Activated T-cell treated with anti-CD3 and anti-CD28 coated beads, Interleukin-2, amount 50 U/mL, for 72 hours (primary cell): ENCODE measurements at regions not wholly inside any gene's neighbourhood (a gene's known extent, or its start where the extent isn't known, plus 50 kb on each side); places are given as distances from the start of the nearest gene placed in this dataset.
"Not testable (repeated sequence)": the region's sequence is repeated elsewhere in the genome, so short reads cannot be mapped to it uniquely, and the experiment has no call there.

ENCODE experiments used
- ATAC-seq, 2 donors: fragments of 150-1000 bp; cut with Tn5 transposase; replicated peaks in 1 of 2; 2 replicates each; pipeline ENCODE4 v1.10.0; 2021; ENCODE audit warnings: moderate library complexity in 2 of 2, mild to moderate bottlenecking in 1 of 2
- DNase-seq, 2 donors: peaks; one replicate each; pipeline ENCODE4 v3.0.0; 2021 to 2022; ENCODE audit warnings: mixed read lengths in 1 of 2
- H3K27ac Mint-ChIP-seq: one replicate; pipeline ENCODE4 v1.8.0; 2022; ENCODE audit warnings: mild to moderate bottlenecking, moderate library complexity, mixed read lengths
- H3K27me3 Mint-ChIP-seq: one replicate; pipeline ENCODE4 v1.8.0; 2022; ENCODE audit warnings: low read depth, mixed read lengths
- H3K36me3 Mint-ChIP-seq, 2 donors: one replicate each; pipeline ENCODE4 v1.8.0; 2022; ENCODE audit warnings: mixed read lengths in 2 of 2, mild to moderate bottlenecking in 1 of 2; ENCODE audit not compliant: insufficient read depth in 2 of 2
- H3K4me1 Mint-ChIP-seq: one replicate; pipeline ENCODE4 v1.8.0; 2022; ENCODE audit warnings: low read depth, mixed read lengths
- H3K4me3 Mint-ChIP-seq, 2 donors: one replicate each; pipeline ENCODE4 v1.8.0; 2022; ENCODE audit warnings: mild to moderate bottlenecking in 2 of 2, mixed read lengths in 2 of 2, moderate library complexity in 2 of 2
- H3K9me3 Mint-ChIP-seq, 2 donors: one replicate each; pipeline ENCODE4 v1.8.0; 2022; ENCODE audit warnings: mixed read lengths in 2 of 2

- not testable (repeated sequence) for H3K4me1 Mint-ChIP-seq, H3K36me3 Mint-ChIP-seq, H3K9me3 Mint-ChIP-seq, H3K27ac Mint-ChIP-seq, H3K4me3 Mint-ChIP-seq
- ATAC-seq (peak; percentile 91 to 96), DNase-seq (peak in 1 of 2 donors; percentile 80)
- peaks cover 11% of the 10 kb centered on the region for H3K27me3 Mint-ChIP-seq
Measured at GRCh38 chr2:87217741-87218410, 196.2 kb upstream of the PLGLB1 start.

GRCh38 chr2:87220651-87221050 is 199.0 kb upstream of the PLGLB1 start:
- H3K27ac Mint-ChIP-seq, DNase-seq, H3K4me1 Mint-ChIP-seq, H3K4me3 Mint-ChIP-seq, ATAC-seq, H3K9me3 Mint-ChIP-seq, H3K36me3 Mint-ChIP-seq: not testable (repeated sequence)
- H3K27me3 Mint-ChIP-seq = peaks cover 11% of the 10 kb centered on the region

GRCh38 chr2:87222131-87222530 is 200.5 kb upstream of the PLGLB1 start:
- peaks cover 11% of the 10 kb centered on the region for H3K27me3 Mint-ChIP-seq
- not testable (repeated sequence) for ATAC-seq, H3K9me3 Mint-ChIP-seq, H3K4me3 Mint-ChIP-seq, H3K36me3 Mint-ChIP-seq, H3K27ac Mint-ChIP-seq, H3K4me1 Mint-ChIP-seq, DNase-seq

- not testable (repeated sequence) for H3K27me3 Mint-ChIP-seq, ATAC-seq, H3K4me1 Mint-ChIP-seq, DNase-seq, H3K27ac Mint-ChIP-seq, H3K9me3 Mint-ChIP-seq, H3K4me3 Mint-ChIP-seq, H3K36me3 Mint-ChIP-seq
Measured at GRCh38 chr2:87223873-87224272, 202.2 kb upstream of the PLGLB1 start.

- H3K9me3 Mint-ChIP-seq, H3K4me3 Mint-ChIP-seq, H3K27me3 Mint-ChIP-seq, H3K4me1 Mint-ChIP-seq, H3K27ac Mint-ChIP-seq, H3K36me3 Mint-ChIP-seq, DNase-seq: not testable (repeated sequence)
- peak; percentile 77 to 92 for ATAC-seq
Measured at GRCh38 chr2:87229091-87229689, 207.5 kb upstream of the PLGLB1 start.

GRCh38 chr2:87229964-87230363 is 208.3 kb upstream of the PLGLB1 start:
- H3K4me3 Mint-ChIP-seq, H3K36me3 Mint-ChIP-seq, H3K27ac Mint-ChIP-seq, H3K9me3 Mint-ChIP-seq, ATAC-seq, H3K27me3 Mint-ChIP-seq, DNase-seq, H3K4me1 Mint-ChIP-seq: not testable (repeated sequence)

- not testable (repeated sequence) for H3K27me3 Mint-ChIP-seq, ATAC-seq, H3K36me3 Mint-ChIP-seq, H3K27ac Mint-ChIP-seq, H3K4me1 Mint-ChIP-seq, DNase-seq, H3K4me3 Mint-ChIP-seq, H3K9me3 Mint-ChIP-seq
Measured at GRCh38 chr2:87235333-87235981, 213.8 kb upstream of the PLGLB1 start.

GRCh38 chr2:87237570-87238336 is 216.1 kb upstream of the PLGLB1 start:
- H3K36me3 Mint-ChIP-seq, H3K4me3 Mint-ChIP-seq, H3K9me3 Mint-ChIP-seq, H3K4me1 Mint-ChIP-seq, H3K27me3 Mint-ChIP-seq, H3K27ac Mint-ChIP-seq: not testable (repeated sequence)
- peak in 1 of 2 donors; percentile 24 for DNase-seq
- peak; percentile 82 to 83 for ATAC-seq

- H3K4me3 Mint-ChIP-seq, DNase-seq, H3K4me1 Mint-ChIP-seq, H3K36me3 Mint-ChIP-seq, H3K9me3 Mint-ChIP-seq, H3K27ac Mint-ChIP-seq, H3K27me3 Mint-ChIP-seq: not testable (repeated sequence)
- peak; percentile 47 to 63 for ATAC-seq
Measured at GRCh38 chr2:87239558-87240215, 218.0 kb upstream of the PLGLB1 start.

- not testable (repeated sequence) for H3K4me1 Mint-ChIP-seq, H3K9me3 Mint-ChIP-seq, H3K4me3 Mint-ChIP-seq, H3K36me3 Mint-ChIP-seq, H3K27ac Mint-ChIP-seq, H3K27me3 Mint-ChIP-seq
- DNase-seq (peak in 1 of 2 donors; percentile 16), ATAC-seq (peak; percentile 72 to 73)
Measured at GRCh38 chr2:87246066-87246717, 224.5 kb upstream of the PLGLB1 start.

GRCh38 chr2:87252046-87252445 is 230.4 kb upstream of the PLGLB1 start:
- not testable (repeated sequence) for ATAC-seq, DNase-seq, H3K36me3 Mint-ChIP-seq, H3K4me1 Mint-ChIP-seq, H3K9me3 Mint-ChIP-seq, H3K27ac Mint-ChIP-seq, H3K27me3 Mint-ChIP-seq, H3K4me3 Mint-ChIP-seq

- not testable (repeated sequence) for DNase-seq, H3K27ac Mint-ChIP-seq, H3K9me3 Mint-ChIP-seq, ATAC-seq, H3K4me1 Mint-ChIP-seq, H3K4me3 Mint-ChIP-seq, H3K27me3 Mint-ChIP-seq, H3K36me3 Mint-ChIP-seq
Measured at GRCh38 chr2:87254562-87254961, 232.9 kb upstream of the PLGLB1 start.
